ENCODE measurements at regions not wholly inside any gene's neighbourhood (a gene's known extent, or its start where the extent isn't known, plus 50 kb on each side); places are given as distances from the start of the nearest gene placed in this dataset.
"Not testable (repeated sequence)": the region's sequence is repeated elsewhere in the genome, so short reads cannot be mapped to it uniquely, and the experiment has no call there.

GRCh38 chr2:65626831-65627230, 194.4 kb upstream of the SPRED2 start:
- no peak for DNase-seq

DNA sequence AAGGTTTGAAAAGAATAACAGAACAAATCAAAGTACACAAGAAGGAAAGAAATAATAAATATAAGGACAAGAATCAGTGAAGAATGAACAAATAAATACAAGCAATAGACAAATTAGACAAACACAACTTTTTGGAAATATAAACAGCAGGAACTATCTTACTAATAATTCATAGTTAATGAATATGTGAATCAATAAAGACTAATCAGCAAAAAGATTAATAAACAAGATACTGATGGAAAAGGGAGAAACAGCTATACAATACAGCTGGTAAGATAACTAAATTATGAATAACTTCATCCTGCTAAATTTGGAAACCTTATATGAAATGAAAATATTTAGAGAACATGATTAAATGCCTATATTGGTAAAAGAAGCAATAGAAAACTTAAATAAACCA, 193.6 kb upstream of the SPRED2 start:
- DNase-seq: no peak

DNA sequence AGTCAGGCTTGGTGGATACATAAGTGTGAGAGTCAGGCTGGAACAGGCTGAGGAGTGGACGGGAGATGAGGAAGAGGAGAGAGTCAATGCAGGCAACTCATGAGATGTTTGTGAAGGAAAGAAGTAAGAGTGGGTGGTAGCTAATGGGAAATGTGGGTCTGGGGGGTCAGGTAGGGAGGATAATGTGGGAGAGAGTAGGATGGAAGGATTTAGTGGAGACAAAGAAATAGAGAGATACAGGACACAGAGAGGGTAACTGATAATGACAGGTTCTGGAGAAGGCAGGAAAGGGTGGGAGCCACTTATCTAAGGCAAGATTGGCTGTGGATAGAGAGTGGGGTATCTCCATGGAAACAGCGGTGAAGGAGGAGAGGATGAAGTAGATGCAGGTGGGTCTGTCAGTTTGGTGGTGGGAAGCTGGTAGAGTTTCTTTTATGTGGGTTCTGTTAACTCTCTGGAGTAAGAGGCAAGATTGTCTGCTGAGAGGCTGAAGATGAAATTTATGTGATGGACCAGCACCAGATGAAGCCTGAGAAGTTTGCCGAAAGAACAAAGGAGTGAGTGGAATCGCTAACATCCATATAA, 190.6 kb upstream of the SPRED2 start:
- DNase-seq: no peak

DNA sequence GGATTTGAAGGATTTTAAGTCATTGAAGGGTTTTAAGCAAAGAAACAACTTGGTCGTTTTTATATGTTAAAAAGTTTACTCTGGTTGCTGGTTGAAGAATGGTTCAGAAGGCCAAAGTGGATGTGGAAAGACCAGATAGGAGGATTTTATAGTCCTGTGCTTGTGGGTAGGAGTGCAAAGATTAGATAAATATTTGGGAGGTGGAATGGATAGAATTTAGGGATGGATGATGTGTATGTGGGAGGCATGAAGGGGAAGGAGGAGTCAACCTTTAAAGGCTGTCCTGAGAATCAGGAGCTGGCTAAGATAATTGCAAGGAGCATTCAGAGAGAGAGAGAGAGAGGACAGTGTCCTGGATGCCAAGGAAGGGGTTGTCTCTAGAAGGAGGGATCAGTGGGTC, 190.1 kb upstream of the SPRED2 start:
- DNase-seq: no peak

- DNase-seq: no peak
Observed at GRCh38 chr2:65620524-65620923, 188.1 kb upstream of the SPRED2 start.

DNA sequence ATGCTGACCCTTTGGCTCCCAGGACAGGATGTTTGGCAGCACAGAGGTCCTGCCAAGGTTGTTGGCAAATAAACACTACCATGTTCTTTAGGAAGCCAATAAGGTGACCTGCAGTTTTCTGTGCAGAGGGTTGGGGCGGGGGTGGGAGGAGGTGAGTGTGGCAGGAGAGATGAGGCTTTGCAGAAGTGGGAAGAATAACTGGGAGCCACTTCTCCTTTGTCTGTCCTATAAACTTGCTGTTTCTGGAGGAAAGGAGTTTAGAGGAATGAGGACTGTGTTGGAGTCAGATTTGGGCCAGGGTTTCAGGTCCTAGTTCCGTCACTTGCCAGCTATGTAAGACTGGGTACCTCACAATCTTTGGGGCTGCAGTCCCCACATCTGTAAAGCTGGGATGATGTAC, 187.6 kb upstream of the SPRED2 start:
- no peak for DNase-seq

DNA sequence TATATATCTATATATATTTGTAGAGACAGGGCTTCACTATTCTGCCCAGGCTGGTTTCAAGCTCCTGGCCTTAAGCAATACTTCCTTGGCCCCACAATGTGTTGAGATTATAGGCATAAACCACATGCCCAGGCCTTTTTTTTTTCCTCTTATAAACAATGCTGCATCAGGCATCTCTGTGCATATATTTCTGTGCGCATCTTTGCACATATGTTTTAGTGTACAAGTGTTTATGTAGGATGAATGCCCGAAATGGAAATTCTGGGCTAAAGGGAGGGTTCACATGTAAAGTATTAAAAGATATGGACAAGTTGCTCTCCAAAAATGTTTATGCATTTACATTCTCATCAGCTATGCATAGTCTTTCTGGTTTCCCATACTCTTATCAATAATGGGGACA, 183.2 kb upstream of the SPRED2 start:
- DNase-seq: no peak

DNA sequence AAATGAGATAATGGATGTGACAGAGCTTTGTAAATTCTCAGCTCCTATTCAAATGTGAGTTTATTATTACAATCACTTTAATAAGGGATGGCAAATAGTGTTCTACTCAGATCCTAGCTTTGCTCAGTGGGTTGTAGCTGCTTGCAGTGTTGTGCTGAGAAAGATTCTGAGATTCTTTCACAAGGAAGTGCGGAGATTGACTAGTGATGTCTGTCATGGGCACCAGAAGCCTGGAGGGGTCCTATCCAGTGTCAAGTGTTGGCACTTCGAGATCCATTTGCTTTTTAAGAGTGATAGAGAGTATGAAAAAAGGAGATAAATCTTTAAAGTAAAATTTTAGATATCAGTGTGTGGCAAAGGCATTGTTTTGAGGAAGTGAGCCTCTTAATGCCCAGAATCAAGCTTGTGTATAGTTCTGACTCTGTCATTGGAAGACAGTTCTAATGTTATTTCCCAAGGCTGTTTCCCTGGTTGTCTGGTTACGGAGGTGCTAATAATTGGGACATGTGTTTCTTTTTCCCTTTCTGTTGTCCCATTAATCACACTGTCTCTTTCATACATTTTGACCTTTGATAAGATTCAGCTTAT, 181.7 kb upstream of the SPRED2 start:
- no peak for DNase-seq

DNA sequence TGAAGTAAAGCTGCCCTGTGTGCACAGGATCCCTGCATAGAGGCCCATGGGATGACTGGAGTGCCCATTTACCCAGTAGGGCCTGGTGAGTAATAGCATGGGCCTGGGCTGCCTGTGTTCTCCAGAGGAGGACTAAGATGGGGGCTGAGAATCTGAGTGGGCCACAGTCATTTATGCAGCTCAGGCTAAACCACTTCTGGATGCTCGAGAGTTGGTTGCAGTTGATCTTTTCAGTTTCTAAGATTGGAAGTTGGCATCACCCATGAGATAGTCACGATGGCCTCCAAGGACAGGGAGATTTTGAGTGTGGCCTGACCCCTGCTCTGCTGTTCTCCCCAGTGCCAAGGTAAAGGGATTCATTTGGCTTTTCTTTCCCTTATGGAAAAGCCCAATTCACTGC, 179.1 kb upstream of the SPRED2 start:
- DNase-seq: no peak

- no peak for DNase-seq
Observed at GRCh38 chr2:65608916-65609315, 176.5 kb upstream of the SPRED2 start.

- no peak for DNase-seq
Observed at GRCh38 chr2:65608466-65608865, 176.1 kb upstream of the SPRED2 start.

DNA sequence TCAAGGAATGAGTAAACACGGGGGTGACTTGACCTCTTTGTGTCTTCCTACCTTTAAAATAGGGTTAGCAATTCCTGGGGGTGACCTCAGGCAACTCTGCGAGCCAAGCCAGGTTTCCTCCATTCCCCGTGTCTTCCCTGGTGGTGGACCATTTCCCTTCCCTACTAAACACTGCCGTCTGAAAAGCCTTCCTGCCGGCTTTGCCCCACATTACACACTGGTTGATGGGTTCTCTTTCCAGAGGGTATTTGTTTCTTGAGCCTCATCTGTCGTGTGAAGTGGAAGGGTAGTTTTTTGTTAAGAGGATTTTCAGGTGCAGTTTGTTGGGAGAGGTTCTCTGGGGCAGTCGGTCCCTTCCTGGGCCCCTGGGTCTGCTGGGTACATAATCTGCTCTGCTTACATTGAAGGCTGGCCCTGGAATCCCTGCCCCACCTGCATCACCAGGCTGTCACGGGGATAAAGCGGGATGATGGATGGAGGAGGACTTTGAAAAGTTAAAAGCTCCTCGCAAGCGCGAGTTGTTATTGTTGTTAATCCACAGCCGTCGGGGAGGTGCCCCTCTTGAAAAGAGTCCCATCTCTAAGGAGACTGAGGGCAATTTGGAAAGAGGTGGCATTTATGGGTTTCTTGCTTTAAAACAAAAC, 175.4 kb upstream of the SPRED2 start:
- DNase-seq: no peak

DNA sequence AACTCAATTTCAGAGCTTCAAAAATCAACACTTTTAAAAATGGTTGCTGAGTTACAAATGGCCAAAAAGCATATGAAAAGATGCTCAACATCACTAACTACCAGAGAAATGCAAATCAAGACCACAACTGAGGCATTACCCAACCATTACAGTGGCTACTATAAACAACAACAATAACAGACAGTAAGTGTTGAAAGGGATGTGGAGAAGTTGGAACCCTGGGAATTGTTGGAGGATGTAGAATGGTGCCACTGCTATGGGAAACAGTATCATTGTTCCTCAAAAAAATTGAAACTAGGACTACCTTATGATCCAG, 173.3 kb upstream of the SPRED2 start:
- no peak for DNase-seq

- DNase-seq: no peak
Observed at GRCh38 chr2:65605058-65605742, 172.8 kb upstream of the SPRED2 start.

- no peak for DNase-seq
Observed at GRCh38 chr2:65604246-65604645, 171.8 kb upstream of the SPRED2 start.

DNA sequence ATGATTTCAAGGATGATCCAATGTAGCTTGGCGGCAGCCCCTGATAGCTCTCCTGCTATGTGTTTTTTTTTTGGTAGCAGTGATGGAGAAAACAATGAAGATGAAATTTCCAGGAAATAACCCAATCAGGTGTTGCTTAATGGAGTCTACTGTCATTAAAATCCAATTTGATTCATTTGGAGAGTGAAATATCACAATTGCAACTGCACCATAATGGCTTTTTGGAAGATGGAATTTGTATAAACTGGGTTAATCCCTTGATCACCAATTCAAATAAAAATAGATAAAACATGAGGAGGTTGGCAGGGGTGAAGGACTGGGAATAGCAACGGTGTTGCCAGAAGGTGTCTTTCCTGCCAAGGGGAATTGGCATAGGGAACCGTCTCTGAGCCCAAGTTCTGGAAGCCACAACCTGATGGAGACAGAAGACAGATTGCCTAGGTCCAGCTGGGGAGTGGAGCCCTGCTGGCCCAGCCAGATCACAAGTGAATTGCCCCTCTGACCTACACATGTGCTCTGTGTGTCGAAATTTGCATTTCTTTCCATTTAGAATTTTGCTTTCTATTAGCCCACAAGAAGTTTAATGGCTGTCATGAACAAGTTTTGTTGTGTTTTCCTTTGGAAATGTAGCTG, 170.3 kb upstream of the SPRED2 start:
- DNase-seq: no peak

GRCh38 chr2:65600871-65601270, 168.5 kb upstream of the SPRED2 start:
- not testable (repeated sequence) for DNase-seq

- not testable (repeated sequence) for DNase-seq
Observed at GRCh38 chr2:65600351-65600750, 168.0 kb upstream of the SPRED2 start.

DNA sequence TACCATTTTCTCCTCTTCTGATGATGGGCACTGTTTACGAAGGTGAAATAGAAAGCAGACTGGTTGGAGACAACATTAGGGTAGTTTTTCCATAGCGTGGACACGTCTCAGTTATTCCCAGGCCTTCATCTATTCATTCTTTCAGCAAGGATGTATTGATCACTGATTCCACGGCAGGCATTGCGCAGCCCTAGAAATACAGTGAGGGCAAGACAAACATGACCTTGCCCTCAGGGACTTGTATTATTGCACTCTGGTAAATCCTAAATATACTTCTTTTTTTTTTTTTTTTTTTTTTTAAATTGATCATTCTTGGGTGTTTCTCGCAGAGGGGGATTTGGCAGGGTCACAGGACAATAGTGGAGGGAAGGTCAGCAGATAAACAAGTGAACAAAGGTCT, 167.3 kb upstream of the SPRED2 start:
- no peak for DNase-seq

DNA sequence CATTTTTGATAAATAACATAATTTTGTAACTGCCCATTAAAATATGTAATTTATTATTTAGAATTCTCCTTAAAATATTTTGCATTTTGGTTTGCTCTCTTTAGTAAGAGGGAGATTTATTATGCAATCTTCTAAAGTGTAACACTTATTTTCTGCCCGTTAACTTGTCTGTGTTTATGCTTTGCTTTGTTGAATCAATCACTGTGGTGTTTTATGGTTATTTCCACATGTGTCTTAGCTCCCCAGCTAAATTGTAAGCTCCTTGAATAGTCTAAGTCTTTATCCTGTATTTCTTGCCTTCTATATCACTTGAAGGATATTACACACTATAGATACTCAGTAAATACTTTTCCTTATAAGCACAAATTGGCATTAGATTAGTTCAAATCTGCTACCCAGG, 166.6 kb upstream of the SPRED2 start:
- DNase-seq: no peak

DNA sequence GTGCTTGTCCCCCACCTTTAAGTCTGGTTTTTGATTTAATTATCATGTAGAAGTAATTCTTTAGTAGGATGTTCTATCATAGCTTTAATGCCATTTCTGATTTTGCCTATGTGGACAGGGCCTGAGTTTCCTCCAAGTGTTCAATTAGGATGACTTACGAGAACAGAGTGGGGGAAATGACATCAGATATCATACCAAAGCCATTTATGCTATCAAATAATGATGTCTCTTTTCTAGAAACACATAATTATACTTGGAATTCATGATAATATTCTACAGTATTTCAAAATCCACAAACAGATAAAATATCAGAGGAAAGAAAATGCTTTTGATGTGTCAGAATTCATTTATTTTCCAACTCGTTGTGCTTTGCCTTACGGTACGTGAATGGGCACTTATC, 165.9 kb upstream of the SPRED2 start:
- no peak for DNase-seq

DNA sequence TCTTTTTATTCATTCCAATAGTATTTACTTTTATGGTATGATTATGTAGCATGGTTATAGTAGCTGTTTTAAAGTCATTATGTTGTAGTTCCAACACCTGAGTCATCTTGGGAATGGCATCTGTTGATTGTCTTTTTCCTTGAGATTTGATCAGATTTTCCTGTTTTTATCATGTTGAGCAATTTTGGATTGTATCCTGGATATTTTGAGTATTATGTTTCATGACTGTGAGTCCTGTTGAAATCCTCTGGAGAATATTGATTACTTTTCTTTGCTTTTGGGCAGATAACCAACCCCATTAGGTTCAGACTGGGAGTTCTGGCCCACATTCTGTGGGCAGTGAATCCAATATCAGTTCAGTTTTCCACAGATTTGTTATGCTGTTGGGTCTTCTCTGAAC, 163.2 kb upstream of the SPRED2 start:
- DNase-seq: no peak

DNA sequence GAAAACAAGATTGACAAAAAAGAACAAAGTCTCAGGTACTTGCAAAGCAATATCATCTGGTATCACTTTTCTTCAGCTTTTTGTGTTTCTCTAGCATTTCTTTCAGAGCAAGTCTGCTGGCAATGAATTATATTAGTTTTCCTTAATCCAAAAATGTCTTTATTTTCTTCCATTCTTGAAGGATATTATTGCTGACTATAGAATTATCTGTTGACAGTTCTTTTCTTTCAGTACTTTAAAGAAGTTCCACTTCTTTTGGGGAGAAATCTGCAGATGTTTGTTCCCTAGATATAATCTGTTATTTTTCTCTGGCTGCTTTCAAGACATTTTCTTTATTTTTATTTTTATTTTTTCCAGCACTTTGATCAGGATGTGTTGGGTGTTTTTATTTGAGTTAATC, 161.8 kb upstream of the SPRED2 start:
- no peak for DNase-seq

GRCh38 chr2:65589667-65590066, 157.3 kb upstream of the SPRED2 start:
- no peak for DNase-seq
